ENCODE measurements at regions not wholly inside any gene's neighbourhood (a gene's known extent, or its start where the extent isn't known, plus 50 kb on each side); places are given as distances from the start of the nearest gene placed in this dataset.

GRCh38 chr9:11003836-11004235 is 391.0 kb upstream of the PTPRD start:
- no peak for DNase-seq

GRCh38 chr9:11011696-11012095 is 398.9 kb upstream of the PTPRD start:
- DNase-seq: no peak

- no peak for DNase-seq
Measured at GRCh38 chr9:11016081-11016480, 403.3 kb upstream of the PTPRD start.

- no peak for DNase-seq
Measured at GRCh38 chr9:11023201-11023600, 410.4 kb upstream of the PTPRD start.

- DNase-seq: no peak
Measured at GRCh38 chr9:11025775-11026174, 413.0 kb upstream of the PTPRD start.

DNA sequence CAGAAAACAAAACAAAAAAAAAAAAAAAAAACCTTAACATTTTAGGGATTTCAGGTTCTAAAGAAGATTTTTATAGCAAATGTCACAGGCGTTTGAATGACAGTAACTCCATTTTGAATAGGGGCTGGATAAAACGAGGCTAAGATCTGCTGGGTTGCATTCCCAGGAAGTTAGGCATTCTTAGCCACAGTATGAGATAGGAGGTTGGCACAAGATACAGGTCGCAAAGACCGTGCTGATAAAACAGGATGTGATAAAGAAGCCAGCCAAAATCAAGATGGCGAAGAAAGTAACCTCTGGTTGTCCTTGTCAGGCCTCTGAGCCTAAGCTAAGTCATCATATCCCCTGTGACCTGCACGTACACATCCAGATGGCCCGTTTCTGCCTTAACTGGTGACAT is 425.6 kb upstream of the PTPRD start:
- no peak for DNase-seq

- DNase-seq: no peak
Measured at GRCh38 chr9:11039006-11039405, 426.2 kb upstream of the PTPRD start.

GRCh38 chr9:11045589-11045988 is 432.8 kb upstream of the PTPRD start:
- no peak for DNase-seq

- DNase-seq: no peak
Measured at GRCh38 chr9:11063263-11063662, 450.5 kb upstream of the PTPRD start.

GRCh38 chr9:11064909-11065308 is 452.1 kb upstream of the PTPRD start:
- no peak for DNase-seq

DNA sequence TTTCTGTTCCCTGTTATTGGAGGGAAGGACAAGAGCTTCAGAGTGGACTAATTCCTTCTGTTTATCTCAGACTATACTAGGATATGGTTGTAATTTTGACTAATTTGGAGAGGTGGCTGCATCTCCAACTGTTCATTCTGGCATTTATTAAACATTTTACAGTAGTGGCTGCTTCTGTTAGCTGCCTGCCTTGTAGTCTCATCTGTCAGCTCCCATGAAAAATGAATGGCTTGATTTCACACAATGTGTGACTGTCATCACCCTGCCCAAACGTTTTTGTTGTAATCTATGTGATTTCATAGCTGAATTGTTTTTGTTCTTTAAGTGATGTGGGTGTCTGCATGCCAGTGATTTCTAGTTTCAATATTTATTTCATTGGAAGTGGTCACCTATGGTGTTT is 459.4 kb upstream of the PTPRD start:
- no peak for DNase-seq

- DNase-seq: no peak
Measured at GRCh38 chr9:11086561-11086960, 473.8 kb upstream of the PTPRD start.

DNA sequence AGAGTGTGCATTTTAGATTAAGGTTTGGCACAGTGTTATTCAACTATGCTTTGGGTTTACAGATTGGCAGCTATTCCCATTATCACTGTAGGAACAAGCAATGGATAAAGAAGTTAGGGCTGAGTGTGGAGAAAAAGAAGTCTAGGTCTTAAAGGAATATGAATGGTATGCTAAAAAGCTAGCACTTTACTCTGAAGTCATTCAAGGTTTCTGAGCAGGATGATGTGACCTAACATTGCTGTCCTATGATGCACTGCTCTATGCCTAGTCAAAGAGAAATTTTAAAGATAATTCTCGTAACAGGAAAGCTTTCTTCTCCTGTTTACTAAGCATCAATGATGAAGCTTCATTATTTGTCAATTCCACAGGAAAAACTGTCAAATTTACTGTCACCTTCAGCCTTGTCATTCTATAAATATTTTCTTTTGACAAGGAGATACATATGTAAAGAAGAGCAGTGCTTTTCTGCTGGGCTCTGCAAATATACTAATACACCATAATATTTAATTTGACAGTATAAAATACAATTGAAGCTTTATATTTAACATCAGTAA is 476.1 kb upstream of the PTPRD start:
- DNase-seq: no peak

DNA sequence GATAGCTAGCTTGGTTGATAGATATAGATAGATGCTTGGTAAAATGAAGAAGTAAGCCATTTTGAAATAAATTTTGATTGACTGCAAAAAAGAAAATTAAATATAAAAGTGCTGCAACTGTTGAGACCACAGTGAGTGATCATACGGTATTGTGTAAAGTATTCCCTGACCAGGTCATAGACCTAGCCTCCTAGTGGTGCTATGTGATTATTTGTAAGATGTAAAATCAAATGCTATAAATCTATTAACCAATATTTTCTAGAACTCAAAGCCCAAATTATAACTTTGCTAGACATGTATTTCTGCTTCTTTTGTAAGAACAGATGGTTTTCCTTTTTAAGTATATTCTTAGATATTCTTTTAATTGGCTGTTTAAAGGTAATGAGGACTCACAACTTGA is 480.2 kb upstream of the PTPRD start:
- no peak for DNase-seq

DNA sequence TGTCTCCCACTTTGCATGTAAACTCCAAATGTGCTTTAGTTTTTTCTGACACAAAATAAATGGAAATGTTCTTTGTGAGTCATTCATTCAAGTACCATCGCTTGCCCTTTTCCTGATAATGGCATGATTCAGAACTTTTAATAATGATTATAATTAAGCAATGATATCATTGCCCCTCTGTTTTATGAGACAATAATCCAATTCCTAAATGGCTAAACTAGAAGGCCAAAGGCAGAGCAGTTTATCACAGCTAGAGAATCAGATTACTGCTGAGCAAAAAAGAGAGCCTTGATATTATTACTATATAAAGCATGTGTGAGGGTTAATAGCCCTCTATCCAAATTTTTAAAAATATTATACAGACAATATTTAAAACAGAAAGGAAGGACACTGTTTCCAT is 484.2 kb upstream of the PTPRD start:
- DNase-seq: no peak

DNA sequence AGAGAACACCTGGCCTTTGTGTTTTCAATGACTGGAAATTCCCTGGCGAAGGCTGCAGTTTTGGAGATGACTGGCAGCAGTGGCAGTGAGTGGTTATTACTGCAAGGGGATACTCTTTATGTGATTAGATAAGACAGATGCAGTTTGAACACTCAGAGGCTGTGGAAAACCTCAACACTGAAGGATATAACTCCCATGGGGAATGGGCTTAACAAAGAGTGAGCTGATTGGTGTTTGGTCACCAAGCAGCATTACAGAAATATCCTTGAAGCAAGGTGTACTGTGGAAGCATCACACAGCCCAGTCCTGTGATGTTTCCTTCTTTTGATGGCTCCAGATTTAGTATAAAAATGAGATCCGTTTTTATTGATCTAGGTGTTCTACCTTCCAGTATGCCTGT is 490.7 kb upstream of the PTPRD start:
- no peak for DNase-seq

DNA sequence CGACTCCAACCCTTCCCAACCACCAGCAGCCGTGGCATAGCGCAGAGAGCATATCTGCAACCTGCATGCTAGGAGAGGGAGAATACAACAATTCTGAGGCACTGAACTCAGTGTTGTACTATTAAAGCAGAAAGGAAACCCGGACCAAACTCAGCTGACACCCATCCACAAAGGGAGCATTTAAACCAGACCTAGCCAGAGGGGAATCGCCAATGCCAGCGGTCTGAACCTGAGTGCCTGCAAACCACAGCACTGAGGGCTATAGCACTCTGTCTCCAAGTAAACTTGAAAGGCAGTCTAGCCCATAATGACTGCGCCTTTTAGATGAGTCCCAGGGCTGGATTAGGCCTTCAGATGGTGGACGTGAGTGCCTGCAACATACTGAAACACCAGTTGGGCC is 494.4 kb upstream of the PTPRD start:
- no peak for DNase-seq

DNA sequence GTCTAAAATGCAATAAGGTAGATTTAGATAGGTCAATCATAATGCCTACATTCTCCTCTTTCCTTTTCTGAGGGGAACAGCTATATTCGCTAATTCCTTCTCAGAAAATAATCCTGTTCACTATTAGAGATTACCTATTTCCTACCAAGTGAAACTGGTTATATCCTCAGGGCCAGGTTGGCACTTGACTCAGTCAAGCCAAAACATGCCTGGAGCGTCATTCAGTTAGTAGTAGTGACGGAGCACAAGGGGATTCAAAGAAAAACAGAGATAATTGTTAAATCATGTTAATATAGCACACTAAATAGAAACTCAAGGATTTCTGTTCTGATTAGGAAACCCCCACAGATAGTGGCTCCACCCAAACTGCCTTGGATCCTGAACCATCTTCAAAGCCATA is 515.4 kb upstream of the PTPRD start:
- DNase-seq: no peak

DNA sequence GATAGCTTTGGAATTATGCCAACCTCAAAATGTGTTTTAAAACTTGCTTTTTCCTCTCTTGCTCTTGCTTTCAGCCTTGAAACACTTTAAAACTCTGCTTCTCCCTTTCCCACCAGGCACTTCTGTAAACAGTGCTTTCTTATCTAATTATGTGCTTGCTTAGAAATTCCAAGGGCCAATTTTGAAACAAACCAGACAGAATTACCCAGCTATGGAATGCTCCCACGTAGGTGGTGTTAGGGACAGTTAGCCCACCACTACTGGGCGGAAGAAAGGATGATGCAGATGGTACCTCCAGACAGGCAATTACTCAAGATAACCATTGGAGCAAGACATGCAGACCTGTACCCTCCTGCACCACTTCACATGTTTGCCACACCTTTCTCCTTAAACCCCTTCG is 523.0 kb upstream of the PTPRD start:
- DNase-seq: no peak

DNA sequence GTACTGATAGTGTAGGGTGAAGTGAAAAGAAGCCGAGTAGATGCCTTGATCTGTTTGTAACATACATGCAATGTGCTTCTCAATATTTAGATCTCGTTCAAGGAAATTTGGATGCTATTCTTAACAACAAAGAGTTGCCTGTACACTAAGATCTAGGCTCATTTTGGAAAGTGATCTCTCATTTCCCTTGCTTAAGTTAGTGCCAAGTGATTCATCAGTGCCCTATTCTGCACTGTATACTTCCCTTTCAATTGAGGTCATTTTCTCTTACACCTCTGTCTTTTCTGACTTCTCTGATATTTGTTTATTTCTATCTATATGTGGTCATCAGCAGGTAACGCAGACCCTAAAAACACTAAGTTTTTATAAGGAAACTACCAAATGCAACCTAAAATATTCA is 528.6 kb upstream of the PTPRD start:
- no peak for DNase-seq

DNA sequence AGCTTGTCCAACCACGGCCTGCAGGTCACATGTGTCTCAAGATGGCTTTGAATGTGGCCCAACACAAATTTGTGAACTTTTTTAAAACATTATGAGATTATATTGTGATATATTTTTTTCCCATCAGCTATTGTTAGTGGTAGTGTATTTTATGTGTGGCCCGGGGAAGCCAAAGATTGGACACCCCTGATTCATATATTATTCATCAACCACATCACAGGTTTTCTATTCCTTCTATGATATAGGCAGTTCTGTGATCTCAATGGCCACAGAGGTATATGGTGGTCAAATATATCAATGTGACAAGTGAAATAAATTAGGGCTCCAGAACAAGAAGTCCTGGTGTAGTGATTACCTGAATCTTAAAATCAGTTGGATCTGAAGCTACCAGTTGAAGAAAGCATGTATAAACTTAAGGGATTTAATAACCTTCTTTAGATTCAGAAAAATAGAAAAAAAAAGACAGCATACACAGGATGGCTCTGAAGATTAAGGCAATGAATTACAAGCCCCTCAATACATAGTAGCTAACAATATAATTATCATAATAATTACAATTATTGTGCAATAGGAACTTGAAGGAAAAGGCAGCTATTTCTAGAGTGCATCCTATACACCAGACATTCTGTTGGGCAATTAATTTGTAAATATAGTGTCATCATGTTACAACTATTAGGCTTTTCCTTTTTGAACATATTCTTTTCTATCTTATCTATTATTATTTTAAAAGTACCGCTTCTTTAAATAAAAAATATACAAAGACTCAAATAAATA is 530.4 kb upstream of the PTPRD start:
- DNase-seq: no peak

GRCh38 chr9:11144746-11145145 is 531.9 kb upstream of the PTPRD start:
- no peak for DNase-seq

- DNase-seq: no peak
Measured at GRCh38 chr9:11148189-11148588, 535.4 kb upstream of the PTPRD start.

DNA sequence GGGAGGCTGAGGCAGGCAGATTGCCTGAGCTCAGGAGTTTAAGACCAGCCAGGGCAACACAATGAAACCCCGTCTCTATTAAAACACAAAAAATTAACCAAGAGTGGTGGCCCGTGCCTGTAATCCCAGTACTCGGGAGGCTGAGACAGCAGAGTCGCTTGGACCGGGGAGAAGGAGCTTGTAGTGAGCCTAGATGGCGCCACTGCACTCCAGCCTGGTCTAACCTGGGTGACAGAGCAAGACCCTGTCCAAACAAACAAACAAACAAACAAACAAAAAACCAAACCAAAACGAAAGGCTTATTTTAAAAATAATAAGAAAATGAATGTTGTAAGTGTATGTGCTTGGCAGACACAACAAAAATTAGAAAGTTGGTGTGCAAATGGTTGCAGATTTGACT is 536.3 kb upstream of the PTPRD start:
- no peak for DNase-seq

DNA sequence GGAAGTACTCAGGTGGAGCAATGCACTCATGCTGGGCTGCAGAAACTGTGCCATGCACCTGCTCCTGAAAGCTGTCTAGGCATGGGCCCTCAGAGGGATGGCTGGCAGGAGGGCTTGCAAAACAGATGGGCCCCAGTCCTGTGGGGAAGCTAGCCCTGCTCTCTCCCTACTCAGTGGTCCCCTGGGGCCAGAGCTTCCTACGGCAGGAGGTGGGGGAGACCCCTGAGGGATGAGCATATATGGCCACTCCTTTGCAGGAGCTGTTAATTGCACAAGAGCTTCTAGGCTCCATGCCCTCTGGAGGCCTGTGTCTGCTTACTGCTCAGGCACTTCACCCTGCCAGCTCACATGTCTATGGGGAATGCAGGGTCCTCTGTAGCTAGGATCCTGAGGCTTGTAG is 545.3 kb upstream of the PTPRD start:
- DNase-seq: no peak

All from femur (tissue), 1 donor.